Esophagus mucosa (tissue), 1 donor: ENCODE measurements at regions not wholly inside any gene's neighbourhood (a gene's known extent, or its start where the extent isn't known, plus 50 kb on each side); places are given as distances from the start of the nearest gene placed in this dataset.

Experiments
- ATAC-seq: fragments of 200-7000 bp; cut with Tn5 transposase; one replicate; pipeline ENCODE4 v1.9.1; 2020
- donor health status: DM: yes; HTN: yes; CAD: no.

DNA sequence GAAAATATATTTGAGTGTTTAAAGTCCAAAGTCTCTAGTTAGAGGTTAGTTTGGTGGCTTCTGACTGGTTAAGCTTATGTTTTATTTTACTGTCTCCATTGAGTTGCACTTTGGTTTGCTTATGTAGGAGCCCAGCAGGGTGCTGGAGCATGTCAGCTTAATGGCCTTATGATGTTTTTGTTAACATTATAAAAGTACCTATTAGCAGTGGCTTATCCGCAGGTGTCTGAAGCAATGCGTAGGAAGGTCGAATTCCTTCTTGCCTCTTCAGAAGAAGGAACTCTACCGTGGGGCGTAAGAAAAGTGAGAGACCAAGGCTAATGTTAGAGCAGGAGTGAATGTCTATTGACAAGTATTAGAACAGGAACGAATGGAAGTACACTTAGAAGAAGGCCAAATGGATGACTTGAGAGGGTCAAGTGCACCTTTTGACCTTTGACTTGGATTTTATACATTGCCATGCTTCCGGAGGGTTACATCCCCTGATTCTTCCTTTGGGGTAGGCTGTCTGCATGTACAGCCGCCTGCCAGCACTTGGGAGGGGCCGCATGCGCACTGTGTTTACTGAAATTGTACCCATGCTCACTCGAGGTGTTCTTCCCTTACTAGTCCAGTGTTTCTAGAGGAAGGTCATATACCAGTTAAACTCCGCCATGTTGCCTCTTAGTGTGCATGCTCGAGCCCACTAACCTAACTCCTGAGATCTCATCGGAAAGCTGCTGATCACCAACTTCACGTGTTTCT is 793.9 kb upstream of the PCDH9 start:
- ATAC-seq, result no peak

GRCh38 chr13:68019901-68020300 is 789.8 kb upstream of the PCDH9 start:
- no peak for ATAC-seq

GRCh38 chr13:68009546-68009945 is 779.4 kb upstream of the PCDH9 start:
- no peak for ATAC-seq

- ATAC-seq, result no peak
Observed at GRCh38 chr13:68007576-68007975, 777.4 kb upstream of the PCDH9 start.

- no peak for ATAC-seq
Observed at GRCh38 chr13:67996101-67996500, 766.0 kb upstream of the PCDH9 start.

DNA sequence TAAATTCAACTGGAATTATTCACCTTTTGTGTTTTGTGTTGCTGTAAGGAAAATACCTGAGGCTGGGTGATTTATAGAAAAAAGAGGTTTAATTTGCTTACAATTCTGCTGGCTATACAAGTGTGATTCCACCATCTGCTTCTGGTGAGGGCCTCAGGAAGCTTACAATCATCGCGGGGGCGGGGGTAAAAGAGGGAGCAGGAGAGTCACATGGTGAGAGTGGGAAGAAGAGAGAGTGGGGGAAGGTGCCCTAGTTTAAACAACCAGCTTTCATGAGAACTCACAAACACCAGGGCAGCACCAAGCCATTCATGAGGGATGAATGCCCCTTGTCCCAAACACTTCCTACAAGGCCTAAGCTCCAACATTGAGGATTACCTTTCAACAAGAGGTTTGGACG is 760.7 kb upstream of the PCDH9 start:
- no peak for ATAC-seq

DNA sequence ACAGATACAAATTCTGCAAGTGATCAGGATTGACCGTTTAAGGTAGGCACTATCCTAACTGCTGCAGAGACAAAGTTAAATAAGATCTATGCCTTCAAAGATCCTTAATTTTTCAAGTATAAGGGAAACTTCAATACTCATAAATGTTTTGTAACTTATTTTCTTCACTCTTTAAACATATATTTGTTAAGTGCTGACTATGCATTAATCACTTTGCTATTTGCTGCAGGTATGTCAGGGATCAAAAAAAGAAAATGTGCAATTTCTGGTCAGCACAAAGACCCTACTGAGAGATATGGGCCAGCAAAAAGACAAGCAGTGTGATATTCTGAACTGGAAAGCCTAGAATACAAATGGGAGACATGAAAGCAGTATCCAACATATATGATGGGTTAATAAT is 756.1 kb upstream of the PCDH9 start:
- ATAC-seq, result no peak

DNA sequence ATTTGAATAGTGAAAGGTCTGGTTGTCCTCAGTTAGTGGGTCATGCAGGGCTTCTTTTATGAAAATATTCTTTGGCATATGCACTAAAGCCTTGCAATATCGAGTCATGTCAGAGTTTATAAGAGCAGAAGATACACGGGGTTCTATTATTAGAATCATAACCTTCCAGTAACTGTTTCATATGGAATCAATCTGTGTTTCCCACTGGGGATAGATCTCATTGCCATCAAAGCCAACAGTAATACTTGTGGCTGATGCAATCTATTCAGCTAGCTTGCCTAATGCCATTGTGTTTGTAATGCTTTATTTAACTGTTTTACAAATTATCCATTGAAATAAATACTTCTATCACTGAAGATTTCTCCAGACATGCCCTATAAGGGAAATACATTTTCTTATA is 746.9 kb upstream of the PCDH9 start:
- ATAC-seq, result no peak

GRCh38 chr13:67971291-67971690 is 741.2 kb upstream of the PCDH9 start:
- no peak for ATAC-seq

DNA sequence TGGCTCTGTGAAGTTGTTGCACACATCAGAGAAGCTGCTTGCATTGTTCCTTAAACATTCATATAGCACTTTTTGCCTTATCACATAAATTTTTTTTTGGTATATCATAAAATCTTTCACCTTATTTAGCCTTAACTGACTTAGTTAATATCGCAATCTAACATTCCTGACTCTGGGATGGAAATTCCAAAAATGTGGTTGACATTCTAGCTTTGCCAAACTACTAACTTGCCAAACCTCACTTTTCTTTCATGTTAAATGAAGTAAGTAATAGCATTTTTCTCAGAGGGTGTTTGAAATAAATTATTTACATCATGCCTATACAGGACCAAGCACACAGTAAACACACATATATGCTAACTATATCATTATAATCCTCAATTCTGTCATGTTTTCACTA is 736.9 kb upstream of the PCDH9 start:
- ATAC-seq, result no peak

GRCh38 chr13:67966065-67966464 is 735.9 kb upstream of the PCDH9 start:
- no peak for ATAC-seq

DNA sequence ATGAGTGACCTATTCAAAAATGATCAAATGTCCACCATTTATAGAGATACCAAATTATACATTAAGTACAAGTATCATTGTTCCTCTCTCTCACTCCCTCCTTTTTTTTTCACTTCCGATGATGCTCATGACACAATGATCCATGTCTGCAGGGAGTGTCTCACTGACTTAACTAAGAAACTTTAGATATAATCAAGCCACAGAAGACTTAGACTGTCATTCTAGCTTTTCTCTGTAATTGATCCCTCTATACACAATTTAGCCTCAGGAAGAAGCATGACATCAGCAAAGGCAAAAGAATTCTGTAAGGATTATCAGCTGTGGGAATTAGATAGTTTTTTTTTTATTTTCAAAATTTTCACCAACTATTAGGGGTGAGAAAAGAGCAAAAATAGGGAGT is 734.9 kb upstream of the PCDH9 start:
- ATAC-seq, result no peak

- ATAC-seq, result no peak
Observed at GRCh38 chr13:67964091-67964490, 734.0 kb upstream of the PCDH9 start.

DNA sequence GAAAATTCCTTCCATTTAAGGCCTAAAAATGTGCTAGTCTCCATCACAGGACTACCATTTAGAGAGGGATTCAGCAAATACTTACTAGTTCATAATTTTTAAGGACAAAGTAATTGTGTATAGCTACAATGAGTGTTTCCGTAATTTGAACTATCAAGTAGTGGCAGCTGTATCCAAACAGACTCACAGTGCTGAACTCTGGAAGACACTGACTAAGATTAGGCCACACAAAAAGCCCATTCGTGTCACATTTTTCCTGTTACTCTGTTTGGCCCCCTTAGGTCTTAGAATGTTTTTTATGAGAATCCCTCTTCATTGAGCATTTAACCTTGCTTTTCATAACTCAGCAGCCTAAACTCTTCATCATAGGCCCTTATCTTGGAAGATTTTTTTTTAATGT is 731.2 kb upstream of the PCDH9 start:
- ATAC-seq, result no peak

- ATAC-seq, result no peak
Observed at GRCh38 chr13:67951431-67951830, 721.3 kb upstream of the PCDH9 start.

DNA sequence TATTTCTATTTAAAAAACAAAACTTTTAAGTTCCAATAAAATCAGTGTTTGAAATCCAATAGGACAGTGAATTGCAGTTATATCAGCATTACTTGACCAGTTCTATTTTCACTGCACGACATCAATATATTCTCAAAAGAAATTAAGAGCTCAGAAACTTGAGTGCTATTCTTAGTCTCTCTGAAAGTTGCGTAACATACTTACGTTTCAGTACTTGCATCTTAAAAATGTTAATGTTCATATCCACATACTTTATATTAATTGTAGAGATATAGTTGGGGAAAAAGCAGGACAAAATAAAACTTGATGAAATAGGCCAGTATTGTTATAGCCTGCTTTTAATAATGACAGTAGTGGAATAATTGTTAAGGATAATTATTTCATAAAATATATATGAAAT is 720.5 kb upstream of the PCDH9 start:
- ATAC-seq, result no peak

GRCh38 chr13:67946131-67946530 is 716.0 kb upstream of the PCDH9 start:
- no peak for ATAC-seq

DNA sequence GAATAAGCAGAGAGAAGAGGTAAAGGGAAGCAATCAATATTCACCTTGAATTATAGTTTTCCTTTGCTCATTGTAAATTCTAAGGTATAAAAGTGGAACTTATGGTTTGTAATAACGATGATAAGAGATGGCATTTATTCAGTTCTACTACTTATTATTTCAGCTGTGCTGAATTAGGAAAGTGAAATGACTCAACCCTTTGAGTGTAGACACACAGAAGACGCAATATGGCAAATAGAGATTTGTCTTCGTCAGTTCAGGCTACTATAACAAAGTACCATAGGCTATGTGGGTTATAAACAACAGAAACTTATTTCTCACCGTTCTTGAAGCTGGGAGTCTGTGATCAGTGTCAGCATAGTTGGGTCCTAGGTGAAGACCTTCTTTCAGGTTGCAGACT is 713.0 kb upstream of the PCDH9 start:
- no peak for ATAC-seq

- no peak for ATAC-seq
Observed at GRCh38 chr13:67935626-67936025, 705.5 kb upstream of the PCDH9 start.

- no peak for ATAC-seq
Observed at GRCh38 chr13:67934617-67935330, 704.6 kb upstream of the PCDH9 start.

- ATAC-seq, result no peak
Observed at GRCh38 chr13:67932991-67933390, 702.9 kb upstream of the PCDH9 start.

DNA sequence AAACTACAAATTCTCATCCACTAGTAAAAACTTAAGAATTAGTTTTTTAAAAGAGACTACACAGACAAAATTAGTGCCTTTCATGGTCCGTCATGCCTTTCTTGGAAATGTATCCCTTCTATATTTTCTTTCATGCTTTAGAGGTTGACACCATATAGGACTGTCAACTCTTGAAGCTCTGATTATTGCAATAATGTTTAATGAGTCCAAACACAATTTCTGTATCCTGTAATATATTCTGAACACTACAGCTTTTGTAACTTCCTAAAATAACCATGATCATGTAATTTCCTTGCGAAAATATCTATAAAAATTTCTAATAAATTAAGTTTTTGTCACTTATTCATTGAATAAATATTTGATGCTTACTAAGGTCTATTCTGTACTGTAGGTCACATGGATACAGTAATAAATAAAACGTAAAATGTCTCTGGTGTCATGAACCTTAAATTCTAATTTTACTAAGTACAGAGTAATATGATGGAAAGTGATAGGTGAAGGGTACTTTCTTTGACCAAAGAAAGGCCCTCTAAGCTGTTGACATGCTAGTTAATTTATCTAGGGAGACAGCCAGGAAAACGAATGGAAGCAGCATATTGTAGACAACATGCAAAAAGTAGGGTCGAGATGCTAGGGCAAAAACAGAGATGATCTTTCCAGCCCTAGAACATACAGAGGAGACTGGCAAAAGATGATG is 687.3 kb upstream of the PCDH9 start:
- no peak for ATAC-seq

GRCh38 chr13:67916650-67917049 is 686.5 kb upstream of the PCDH9 start:
- ATAC-seq, result no peak

GRCh38 chr13:67914535-67914934 is 684.4 kb upstream of the PCDH9 start:
- no peak for ATAC-seq
